Urinary bladder (tissue), 3 donors: ENCODE measurements at regions not wholly inside any gene's neighbourhood (a gene's known extent, or its start where the extent isn't known, plus 50 kb on each side); places are given as distances from the start of the nearest gene placed in this dataset.

Source experiments
- DNase-seq: peaks from one replicate; pipeline ENCODE4 v3.0.0-alpha.2; 2015; ENCODE audit errors: extremely low spot score
- H3K27ac ChIP-seq: one replicate; pipeline ENCODE4 v1.5.1; 2013; ENCODE audit warnings: low read depth, mild to moderate bottlenecking, moderate library complexity
- H3K36me3 ChIP-seq: one replicate; pipeline ENCODE4 v1.6.1; 2013; ENCODE audit warnings: mild to moderate bottlenecking, moderate library complexity; ENCODE audit not compliant: insufficient read depth
- H3K4me1 ChIP-seq: one replicate; pipeline ENCODE4 v1.6.1; 2013; ENCODE audit warnings: mild to moderate bottlenecking, moderate library complexity; ENCODE audit not compliant: insufficient read depth
- H3K4me3 ChIP-seq: one replicate; pipeline ENCODE4 v1.5.1; 2013; ENCODE audit warnings: low read depth, low read length
- WGBS: extraction: QIAGEN DNeasy Blood & Tissue Kit; methylation state at CpG from one replicate; pipeline ENCODE4 v1.1.7; 2013; 5-methylcytosine and 5-hydroxymethylcytosine counted together
- donor health status: healthy with polysubstance abuse.
- donor health status: healthy.

DNA sequence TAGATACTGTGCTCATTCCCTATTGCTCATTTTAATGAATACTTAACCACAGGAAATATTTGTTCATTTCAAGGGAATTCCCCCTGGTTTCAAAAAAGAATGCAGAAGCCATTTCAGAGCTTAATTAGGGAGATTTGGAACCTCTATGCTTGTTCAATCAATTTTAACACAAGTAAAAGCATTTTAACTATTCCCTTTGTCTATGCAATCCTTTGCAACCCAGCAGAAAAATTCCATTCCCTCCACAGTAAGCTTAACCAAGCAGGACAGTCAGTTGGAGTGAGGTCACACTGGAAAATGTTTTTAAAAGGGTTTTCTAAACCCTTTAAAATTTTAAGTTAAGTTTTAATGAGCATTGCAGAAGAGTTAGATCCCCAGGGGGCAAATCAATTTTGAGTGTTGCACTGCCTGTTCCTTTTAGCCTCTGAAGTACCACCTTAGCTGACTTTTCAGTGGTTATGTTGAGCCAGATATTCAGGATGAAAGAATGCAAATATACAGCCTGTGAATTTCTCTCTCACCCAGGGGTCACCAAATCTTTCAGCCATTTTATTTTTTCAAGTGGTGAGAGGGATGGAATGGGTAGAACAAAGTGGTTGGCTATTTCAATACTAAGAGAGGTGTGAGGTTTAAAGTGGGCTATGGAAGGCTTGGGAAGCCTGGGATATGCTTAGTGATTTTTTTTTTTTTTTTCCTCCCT, 356.2 kb upstream of the NUDT12 start:
- no peak overlapping the region for H3K4me3 ChIP-seq
- no peaks in the 10 kb centered on the region for H3K4me1 ChIP-seq
- no peak for DNase-seq
- no peak overlapping the region for H3K27ac ChIP-seq
- no peaks in the 10 kb centered on the region for H3K36me3 ChIP-seq

DNA sequence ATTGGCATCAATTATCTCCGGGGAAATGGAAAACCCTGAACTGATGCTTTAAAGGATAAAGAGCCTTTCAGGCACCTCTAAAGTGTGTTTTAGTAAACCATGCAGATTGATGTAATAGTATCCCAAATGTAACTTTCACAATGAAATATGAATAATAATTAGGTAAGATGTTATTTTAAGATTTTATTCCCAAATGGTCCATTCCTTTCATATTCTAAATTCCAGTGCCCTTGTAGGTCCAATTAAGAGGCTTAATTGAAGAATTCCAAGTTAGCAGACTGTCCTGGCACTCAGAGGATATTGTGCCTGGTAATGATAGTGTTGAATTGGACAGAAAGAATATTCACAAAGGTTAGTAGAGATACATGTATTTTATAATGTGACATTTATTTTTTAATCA, 352.5 kb upstream of the NUDT12 start:
- Histone ChIP-seq H3K4me1 (no peaks in the 10 kb centered on the region), H3K36me3 (no peaks in the 10 kb centered on the region), H3K27ac (no peak overlapping the region), H3K4me3 (no peak overlapping the region)
- DNase-seq: no peak
- 84% methylated on average over 1 of the region's 1 CpG for WGBS

DNA sequence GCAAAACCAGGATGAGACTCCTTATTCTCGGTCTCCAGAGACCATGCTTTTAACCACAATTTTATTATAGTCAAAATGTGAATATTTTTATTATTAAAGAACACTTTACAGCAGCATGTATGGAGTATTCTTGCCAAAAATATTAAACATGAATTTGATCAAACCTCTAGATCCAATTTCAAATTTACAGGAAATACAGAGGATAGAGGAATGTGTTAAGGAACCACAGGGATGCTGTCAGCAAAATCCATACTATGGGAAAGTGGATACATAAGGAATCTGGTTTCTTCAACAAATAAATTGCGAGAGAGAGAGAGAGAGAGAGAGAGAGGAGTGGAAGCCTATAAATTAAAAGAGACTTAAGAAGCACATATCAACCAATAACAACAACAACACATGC, 348.2 kb upstream of the NUDT12 start:
- Histone ChIP-seq H3K36me3 (no peaks in the 10 kb centered on the region), H3K27ac (no peak overlapping the region), H3K4me1 (no peaks in the 10 kb centered on the region), H3K4me3 (no peak overlapping the region)
- DNase-seq: no peak
- WGBS: 80% methylated on average over 2 of the region's 2 CpGs

DNA sequence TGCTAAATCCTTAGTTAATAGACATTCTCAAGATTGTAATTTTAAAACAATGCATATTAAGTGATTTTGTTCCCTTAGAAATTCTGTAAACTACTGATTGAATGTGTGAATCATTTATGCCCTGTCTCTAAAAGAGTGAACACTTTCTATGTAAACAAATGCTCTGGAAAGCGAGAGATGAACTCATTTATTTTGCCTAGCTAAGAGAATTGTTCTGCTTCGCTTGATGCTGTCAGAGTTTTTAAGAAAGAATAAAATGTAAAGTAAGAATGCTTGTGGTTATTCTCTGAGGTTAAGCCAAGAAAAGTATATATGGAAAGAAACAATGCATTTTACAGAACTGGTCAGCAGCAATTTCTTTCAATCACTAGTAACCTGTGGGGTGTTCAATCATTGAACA, 347.4 kb upstream of the NUDT12 start:
- H3K27ac ChIP-seq: no peak overlapping the region
- no peak for DNase-seq
- 84% methylated on average over 2 of the region's 2 CpGs for WGBS
- no peak overlapping the region for H3K4me3 ChIP-seq
- no peaks in the 10 kb centered on the region for H3K4me1 ChIP-seq
- no peaks in the 10 kb centered on the region for H3K36me3 ChIP-seq

DNA sequence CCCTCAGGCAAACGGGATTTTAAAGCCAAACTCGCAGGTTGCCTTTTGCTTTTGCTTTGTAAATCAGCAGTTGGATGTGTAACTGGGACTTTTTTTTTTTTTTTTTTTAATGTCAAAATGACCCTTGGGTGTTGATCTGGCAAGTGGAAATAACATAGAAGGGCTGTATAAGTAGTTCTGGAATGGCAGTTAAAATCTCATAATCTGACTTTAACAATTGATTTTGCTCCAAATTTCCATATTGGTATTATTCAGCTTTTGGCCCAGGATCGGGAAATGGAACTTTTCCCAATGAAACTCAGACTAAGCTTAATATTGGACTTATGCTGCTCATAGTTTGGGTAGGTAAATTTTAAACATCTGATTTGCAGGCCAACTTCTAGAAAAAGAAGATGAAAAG, 346.8 kb upstream of the NUDT12 start:
- Histone ChIP-seq H3K36me3 (no peaks in the 10 kb centered on the region), H3K4me3 (no peak overlapping the region), H3K4me1 (no peaks in the 10 kb centered on the region), H3K27ac (no peak overlapping the region)
- WGBS: 71% methylated on average over 3 of the region's 3 CpGs
- no peak for DNase-seq

DNA sequence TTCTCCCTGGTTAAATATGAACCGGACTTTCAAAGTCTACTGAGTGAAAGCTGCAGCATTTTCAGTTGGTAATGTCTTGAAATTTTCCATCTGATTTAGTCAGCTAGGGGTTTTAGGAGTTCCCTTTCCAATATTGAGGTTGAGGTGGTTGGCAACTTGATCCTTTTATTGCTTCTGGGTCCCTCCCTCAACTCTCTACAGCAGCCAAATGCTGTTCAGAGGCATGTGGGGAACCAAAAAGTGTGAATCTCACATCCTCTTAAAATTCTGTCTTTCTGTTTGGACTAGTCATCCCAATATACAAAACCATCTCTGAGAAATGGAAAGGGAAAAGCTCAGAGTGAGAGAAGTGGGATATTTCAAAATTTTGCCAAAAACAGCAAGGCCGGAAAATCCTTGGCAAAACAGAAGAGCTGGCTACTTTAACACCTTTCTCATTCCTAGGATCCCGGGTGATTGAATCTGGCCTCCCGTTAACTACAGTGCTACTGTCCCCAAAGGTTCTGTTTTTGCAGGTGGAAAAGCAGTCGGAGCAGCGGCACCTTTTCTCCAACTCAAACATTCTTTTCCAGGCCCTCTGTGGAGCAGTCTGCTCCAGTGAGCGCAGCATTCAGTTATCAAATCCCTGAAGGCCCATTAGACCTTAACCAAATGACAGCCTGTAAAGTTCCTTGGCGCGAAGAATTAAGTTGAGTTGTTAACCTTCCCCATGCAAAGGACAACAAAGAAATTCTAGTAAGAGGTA, 345.9 kb upstream of the NUDT12 start:
- Histone ChIP-seq H3K27ac (no peak overlapping the region), H3K4me1 (no peaks in the 10 kb centered on the region), H3K36me3 (no peaks in the 10 kb centered on the region), H3K4me3 (no peak overlapping the region)
- 61% methylated on average over 9 of the region's 9 CpGs for WGBS
- DNase-seq: no peak

DNA sequence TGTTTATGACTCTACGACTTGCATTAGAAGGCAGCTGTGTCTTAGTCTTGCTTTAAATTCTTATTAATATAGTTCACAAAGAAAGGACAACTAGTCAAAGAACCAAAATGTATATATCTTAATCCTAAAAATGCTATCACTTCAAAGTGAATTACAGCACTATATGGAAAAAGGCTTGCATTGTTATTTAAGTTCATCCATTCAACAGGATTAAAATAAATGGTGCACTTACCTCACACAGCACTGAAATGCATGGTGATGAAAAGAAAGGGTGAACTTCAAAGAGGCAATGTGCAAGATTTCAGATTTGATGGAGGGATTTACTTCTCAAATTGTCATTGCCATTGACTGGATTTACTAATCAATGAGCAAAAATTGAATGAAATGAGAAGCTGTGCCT, 344.4 kb upstream of the NUDT12 start:
- H3K36me3 ChIP-seq: no peaks in the 10 kb centered on the region
- no peak for DNase-seq
- 32% methylated on average over 1 of the region's 1 CpG for WGBS
- H3K27ac ChIP-seq: no peak overlapping the region
- H3K4me3 ChIP-seq: no peak overlapping the region
- H3K4me1 ChIP-seq: no peaks in the 10 kb centered on the region

DNA sequence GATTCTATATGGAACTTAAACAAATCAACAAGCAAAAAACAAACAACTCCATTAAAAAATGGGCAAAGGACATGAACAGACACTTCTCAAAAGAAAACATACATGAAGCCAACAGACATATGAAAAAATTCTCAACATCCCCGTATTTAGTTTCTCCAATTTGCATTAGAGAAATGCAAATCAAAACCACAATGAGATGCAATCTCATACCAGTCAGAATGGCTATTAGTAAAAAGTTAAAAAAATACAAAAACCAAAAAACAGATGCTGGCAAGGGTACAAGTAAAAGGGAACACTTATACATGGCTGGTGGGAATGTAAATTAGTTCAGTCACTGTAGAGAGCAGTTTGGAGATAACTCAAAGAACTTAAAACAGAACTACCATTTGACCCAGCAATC, 342.1 kb upstream of the NUDT12 start:
- H3K4me3 ChIP-seq: no peak overlapping the region
- WGBS: 94% methylated on average over 1 of the region's 1 CpG
- DNase-seq: no peak
- H3K36me3 ChIP-seq: no peaks in the 10 kb centered on the region
- H3K27ac ChIP-seq: no peak overlapping the region
- no peaks in the 10 kb centered on the region for H3K4me1 ChIP-seq

DNA sequence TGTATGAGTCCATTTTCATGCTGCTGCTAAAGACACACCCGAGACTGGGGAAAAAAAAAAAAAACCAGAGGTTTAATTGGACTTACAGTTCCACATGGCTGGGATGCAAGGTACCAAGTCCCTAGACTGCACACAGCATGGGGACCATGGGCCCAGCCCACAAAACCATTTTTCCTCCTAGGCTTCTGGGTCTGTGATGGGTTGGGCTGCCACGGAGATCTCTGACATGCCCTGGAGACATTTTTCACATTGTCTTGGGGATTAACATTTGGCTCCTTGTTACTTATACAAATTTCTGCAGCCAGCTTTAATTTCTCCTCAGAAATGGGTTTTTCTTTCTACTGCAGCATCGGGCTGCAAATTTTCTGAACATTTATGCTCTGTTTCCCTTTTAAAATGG, 340.3 kb upstream of the NUDT12 start:
- no peaks in the 10 kb centered on the region for H3K4me1 ChIP-seq
- no peaks in the 10 kb centered on the region for H3K36me3 ChIP-seq
- H3K27ac ChIP-seq: no peak overlapping the region
- WGBS: 78% methylated on average over 3 of the region's 3 CpGs
- no peak for DNase-seq
- no peak overlapping the region for H3K4me3 ChIP-seq

DNA sequence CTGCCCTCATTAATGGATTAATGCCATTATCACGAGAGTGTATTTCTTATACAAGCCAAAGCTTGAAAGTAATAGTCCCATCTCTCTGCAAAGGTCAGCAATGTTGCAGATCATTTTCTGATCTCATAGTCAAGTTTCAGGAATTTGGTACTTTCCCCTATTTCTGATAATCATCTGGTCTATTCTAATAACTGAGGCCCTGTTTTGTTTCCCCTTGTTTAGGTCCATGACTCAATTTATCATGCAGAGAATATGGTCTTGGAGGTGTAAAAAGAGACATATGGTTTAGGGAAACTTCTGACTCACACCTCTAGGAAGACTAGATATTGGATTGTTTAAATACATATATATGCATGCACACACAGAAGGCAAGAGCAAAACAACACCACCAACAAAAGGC, 339.3 kb upstream of the NUDT12 start:
- H3K27ac ChIP-seq: no peak overlapping the region
- H3K4me1 ChIP-seq: no peaks in the 10 kb centered on the region
- DNase-seq: no peak
- no peaks in the 10 kb centered on the region for H3K36me3 ChIP-seq
- no peak overlapping the region for H3K4me3 ChIP-seq
- WGBS: 74% methylated on average over 1 of the region's 1 CpG

DNA sequence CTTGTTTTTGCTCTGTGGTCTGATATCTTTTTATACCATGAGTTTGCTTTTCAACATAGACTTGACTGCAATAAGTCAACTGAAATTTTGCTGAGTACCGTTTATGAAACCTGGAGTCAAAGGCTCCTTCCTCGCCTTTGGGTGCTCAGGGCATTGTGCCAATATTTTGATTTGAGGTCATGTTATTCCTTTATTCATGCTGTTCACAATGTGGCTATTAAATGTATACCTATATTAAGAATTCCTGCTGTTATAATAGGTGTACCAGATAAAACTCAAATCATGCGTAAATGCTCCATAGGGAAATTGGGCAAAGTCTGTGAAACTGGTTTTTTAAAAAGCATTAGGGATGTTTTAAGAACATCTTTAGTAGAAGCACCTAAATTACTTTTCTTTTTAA, 334.0 kb upstream of the NUDT12 start:
- no peak for DNase-seq
- no peaks in the 10 kb centered on the region for H3K4me1 ChIP-seq
- no peak overlapping the region for H3K4me3 ChIP-seq
- H3K27ac ChIP-seq: no peak overlapping the region
- WGBS: 88% methylated on average over 3 of the region's 3 CpGs
- no peaks in the 10 kb centered on the region for H3K36me3 ChIP-seq

DNA sequence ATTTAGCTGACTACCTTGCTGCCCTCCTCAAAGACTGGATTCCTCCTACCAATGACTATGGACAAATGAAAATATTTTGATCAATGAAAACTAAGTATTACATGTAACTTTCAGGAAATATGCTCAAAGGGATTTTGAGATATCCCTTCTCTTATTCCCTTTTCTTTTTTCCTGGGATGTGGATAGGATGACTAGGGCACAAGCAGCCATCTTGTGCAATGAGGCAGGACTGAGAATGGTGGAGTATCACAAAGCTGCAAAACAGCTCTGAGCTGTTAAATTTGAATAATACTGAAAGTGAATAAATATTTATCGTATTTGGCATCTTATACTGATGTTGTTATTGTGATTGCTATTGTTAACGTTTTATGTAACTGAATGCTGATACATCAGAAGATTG, 333.1 kb upstream of the NUDT12 start:
- Histone ChIP-seq H3K36me3 (no peaks in the 10 kb centered on the region), H3K27ac (no peak overlapping the region), H3K4me3 (no peak overlapping the region), H3K4me1 (no peaks in the 10 kb centered on the region)
- WGBS: 91% methylated on average over 2 of the region's 2 CpGs
- DNase-seq: no peak

DNA sequence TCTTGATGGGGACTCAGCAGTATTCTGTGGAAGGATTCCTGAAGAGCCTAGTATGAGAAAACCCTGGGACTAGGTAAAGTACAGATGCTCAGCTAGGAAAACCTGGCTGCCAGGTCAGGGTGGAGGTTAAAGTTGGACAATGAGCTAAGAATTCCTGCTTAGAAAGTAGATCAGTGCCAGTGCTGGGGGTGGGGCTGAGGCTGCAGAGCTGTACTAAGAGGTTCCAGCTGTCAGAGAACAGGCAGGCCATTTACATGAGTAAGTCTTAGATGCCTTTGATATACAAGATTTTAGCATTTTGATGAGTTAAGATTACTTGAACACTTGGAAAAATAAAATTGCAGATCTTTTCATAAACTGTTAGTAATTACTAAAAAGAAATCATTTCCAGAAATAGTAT, 332.3 kb upstream of the NUDT12 start:
- no peak for DNase-seq
- no peak overlapping the region for H3K4me3 ChIP-seq
- no peak overlapping the region for H3K27ac ChIP-seq
- H3K4me1 ChIP-seq: no peaks in the 10 kb centered on the region
- H3K36me3 ChIP-seq: no peaks in the 10 kb centered on the region

DNA sequence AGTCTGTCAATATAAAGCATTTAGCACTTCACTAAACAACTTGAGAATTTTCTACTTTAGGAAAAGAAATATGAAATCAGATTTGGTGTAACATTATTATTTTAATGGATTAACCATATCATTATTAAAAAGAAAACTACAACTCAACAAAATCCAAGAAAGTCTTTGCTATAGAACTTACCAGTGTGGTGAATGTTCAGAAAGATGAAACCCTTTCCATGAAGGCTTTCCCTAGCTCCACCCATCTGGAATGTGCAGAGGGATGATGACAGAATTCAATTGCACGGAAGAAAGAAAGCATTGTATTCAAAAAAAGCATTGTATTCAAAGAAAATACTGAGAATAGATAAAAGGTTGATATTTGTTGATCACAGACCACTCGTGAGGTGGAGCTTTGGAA, 328.6 kb upstream of the NUDT12 start:
- Histone ChIP-seq H3K27ac (no peak overlapping the region), H3K4me1 (no peaks in the 10 kb centered on the region), H3K4me3 (no peak overlapping the region), H3K36me3 (no peaks in the 10 kb centered on the region)
- no peak for DNase-seq
- WGBS: 61% methylated on average over 2 of the region's 2 CpGs
